Superior temporal gyrus (tissue), 1 donor: ENCODE measurements at regions not wholly inside any gene's neighbourhood (a gene's known extent, or its start where the extent isn't known, plus 50 kb on each side); places are given as distances from the start of the nearest gene placed in this dataset.
"Not testable (repeated sequence)": the region's sequence is repeated elsewhere in the genome, so short reads cannot be mapped to it uniquely, and the experiment has no call there.

Experiments
- DNase-seq: peaks from one replicate; pipeline ENCODE4 v3.0.0-alpha.2; 2016; ENCODE audit errors: extremely low spot score

DNA sequence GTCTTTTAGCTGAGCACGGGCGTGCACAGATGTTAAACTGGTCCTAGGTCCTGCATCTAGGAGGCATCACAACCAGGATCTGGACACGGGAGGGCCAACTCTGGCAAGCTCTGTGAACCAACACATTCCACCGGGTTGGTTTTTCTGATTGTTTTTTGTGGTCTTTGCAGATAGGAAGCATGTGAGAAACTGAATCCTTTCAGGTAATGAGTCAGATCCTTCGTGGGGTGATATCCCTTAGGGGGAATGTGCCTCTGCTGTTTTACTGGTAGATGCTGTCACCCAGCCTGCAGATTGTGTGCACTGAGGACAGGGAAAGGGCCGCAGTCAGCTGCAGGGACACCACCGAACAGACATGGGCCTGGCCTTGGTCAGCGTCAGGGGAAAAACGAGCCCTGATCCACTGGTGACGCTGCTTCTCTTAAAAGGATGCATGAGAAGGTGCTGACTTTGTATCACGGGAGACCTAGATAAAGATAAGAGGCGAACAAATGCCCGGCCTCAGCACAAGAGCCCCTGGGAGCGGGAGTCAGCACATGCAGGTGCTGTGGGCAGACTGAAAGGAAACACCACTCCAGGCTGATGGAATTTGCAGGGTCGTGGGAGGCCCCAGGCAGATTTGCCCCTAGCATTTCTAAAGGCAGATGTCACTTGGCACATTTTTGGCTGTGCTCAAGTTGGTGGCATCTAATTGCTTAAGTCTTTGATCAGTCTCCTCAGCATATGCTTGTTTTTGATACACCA lies 51.1 kb downstream of the DOP1B start:
- no peak for DNase-seq

DNA sequence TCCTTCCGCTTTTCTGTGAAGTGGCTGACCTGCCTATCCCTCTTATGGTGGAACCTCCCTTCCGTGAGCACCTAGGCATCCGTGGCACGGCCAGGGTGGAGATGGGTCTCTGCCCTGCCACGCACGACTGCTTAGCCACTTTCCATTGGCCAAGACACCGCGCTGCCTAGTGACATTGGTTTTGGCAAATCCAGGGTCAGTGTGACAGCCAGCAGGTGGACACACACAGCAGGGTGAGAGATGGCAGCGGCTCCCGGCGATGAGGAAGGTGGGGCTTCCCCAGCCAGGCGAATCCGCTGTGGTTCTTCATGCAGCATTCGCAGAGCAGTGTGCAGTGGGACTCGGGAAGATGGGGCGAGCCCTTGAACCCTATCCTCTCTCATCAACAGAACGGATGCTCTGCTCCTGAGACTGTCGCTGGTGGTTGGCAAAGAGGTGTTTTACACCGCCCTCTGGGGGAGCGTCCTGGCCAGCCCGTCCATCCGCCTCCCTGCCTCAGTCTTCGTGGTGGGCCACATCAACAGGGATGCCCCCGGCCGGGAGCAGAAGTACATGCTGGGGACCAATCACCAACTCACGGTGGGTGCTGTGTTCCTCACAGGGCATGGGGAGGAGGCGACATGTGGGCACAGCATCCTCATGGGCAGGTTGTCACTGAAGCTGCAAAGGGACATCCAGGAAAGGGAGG lies 51.8 kb downstream of the DOP1B start:
- no peak for DNase-seq

DNA sequence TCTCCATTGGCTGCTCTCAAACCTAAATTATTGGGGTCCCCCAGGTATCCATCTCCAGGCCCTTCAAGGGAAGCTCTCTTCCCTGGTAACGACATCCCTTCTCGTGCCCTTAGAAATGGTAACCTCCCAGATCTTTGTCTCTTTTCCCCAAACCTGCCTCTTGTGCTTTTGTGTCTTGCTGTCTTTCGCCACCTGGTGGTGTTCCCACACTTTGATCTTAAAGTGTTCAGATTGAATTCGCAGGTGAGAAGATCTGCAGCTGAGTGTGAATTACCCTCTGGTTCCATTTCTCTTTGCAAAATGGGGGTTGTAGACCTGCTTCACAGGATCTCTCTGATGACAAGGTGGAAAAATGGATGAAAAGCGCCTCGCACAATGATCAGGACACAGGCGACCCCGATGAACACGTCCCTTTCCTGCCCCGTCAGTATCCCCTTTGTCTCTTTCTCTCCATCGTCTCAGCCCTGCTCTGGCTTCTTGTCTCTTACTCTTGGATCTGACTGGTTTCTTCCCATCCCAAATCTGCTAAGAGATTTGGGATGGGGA lies 53.1 kb downstream of the DOP1B start:
- DNase-seq = no peak

DNA sequence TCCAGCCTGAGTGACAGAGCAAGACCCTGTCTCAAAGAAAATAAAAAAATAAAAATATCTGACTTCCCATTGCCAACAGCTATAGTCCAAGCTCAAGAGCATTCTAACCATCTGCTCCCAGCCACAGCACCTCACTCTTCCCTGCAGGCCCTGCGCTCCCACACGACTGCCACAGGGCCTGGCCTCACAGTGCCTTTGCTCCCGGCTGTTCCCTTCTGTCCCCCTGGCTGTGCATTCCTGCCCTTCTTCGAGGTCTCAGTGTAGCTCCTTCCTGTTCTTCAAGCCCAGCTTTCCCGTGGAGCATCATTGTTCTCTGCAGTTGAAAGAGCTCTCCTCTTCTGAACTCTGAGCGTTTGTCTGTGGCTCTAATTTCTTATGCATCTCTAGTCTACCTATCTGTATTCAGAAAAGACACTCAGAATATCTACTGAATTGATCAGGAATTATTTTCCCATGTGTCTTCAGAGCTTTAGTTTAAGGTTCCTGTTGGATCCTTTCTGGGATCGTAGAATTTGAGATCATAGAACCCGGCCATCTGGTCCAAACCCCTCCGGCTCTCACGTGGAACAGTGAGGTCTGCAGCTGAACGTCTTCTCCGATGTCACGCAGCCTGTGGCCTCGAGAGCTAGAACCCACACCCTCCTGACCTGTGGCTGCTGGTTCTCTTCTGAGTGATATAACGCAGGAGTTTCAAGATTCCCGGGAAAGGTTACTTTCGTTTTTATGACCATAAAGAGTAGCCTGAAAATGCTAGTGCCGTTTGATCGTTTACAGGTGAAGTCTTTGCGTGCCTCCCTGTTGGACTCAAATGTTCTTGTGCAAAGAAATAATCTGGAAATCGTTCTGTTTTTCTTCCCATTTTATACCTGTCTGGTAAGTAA lies 54.4 kb downstream of the DOP1B start:
- no peak for DNase-seq

DNA sequence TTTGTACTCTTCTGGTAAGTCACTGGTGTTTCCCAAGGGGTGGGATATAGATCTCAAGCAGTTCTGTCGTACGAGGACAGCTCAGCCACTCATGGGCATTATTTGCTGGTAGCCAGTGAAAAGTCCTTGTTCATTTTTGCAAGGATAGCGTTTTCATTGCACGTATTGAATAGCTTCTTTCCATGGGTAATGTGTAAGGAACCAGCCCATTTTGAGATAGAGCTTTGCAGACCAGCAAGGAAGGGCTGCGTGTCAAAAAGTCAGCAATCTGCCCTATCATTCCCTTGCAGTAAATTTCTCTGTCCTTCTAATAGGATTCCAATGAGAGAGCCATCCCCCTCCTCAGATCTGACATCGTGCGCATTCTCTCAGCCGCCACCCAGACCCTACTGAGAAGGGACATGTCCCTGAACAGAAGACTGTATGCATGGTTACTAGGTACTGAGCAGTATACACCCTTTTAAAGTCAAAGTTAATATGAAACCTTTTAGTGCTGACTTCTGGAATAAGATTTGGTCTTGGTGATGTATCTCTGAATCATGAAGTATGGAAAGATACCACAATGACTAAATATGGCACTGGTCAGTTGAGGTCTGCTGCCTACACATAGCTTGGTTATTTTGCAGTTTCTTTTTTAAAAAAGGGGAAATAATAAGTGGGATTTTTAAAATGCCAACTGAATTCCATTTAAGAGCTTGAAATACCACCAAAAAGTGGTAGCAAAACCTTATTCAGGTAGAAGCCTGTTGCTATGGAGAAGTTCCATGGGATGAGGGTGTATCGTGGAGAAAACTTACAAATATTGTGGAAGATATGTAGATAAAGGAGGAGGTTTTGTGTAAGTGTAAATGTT lies 55.3 kb downstream of the DOP1B start:
- DNase-seq = no peak

DNA sequence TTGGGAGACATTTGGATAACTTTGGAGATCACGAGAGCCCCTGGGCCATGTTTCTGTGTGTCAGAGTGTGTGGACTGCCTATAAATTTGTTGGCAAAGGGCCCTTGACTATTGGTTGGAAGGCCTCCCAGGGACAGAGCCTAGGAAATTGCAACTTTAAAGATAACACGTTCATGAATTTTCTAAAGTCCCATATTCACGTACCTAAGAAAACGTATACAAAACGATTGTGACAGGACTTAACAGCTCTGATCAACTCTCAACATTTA lies 55.8 kb downstream of the DOP1B start:
- DNase-seq = no peak

DNA sequence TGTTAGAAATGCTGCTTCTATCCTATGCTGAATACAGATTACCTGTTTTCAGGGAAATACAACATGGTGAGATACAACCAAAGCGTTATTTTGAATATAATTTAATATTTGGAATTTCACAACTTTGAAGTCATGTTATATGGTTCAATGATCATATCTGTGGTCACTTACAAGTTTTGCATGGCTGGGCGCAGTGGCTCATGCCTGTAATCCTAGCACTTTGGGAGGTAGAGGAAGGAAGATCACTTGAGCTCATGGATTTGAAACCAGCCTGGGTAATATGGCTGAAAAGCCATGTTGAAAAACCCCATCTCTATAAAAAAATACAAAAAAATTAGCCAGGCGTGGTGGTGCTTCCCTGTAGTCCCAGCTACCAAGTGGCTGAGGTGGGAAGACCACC lies 57.9 kb downstream of the DOP1B start:
- DNase-seq = no peak

DNA sequence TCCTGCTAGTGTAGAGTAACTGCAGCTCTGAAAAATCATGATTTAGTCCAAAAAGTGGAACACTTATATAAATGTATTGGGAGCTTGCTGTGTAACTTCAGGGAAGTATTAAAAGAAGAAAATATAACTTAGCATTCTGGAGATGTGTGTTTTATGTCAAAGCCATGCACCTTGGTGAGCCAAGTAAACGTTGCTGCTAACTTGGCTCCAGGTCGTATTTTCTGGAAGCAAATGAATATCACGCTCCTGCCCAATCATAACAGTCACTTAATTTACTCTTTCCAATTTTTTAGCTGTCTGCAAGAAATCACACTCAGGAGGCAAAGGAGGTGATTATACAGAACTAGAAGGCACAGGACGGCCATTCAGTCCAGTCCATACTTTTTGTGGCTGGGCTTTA lies 61.1 kb downstream of the DOP1B start:
- no peak for DNase-seq

DNA sequence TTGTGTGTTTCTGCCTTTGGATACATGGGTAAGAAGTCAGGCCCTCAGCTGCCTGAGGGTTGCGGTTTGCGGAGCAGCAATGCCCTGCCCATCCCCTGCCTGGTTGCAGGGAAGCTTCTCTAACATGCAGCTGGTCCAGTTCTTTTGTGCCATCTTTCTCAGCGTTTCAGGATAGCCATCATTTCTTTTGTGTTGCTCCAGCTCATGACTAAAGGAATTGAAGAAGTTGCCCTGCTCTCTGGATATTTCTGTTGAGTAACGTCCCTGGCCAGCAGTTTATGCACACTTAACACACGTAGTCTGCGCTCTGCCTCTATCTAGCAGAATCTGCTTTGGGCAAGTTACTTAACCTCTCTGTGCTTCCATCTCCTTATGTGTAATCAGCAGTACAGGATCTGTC lies 62.1 kb downstream of the DOP1B start:
- DNase-seq = no peak

DNA sequence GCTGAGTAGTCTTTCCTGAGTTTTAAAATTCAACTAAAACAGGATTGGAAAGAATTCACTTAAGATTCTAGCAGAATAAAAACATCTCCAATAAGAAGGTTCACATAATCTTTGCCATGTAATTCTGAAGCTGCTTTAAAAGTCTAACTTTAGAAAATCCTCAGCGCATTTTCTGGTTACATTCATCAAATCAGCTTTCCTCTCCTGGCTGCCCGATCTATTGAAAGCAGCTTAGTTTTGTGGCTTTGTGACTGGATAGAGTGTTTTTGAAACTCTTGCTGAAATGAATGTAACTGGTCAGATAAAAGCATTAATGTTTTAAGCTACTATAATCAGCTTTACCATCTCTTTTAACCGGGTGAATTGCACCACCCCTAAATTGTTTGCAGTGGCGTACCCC lies 66.8 kb downstream of the DOP1B start:
- no peak for DNase-seq

DNA sequence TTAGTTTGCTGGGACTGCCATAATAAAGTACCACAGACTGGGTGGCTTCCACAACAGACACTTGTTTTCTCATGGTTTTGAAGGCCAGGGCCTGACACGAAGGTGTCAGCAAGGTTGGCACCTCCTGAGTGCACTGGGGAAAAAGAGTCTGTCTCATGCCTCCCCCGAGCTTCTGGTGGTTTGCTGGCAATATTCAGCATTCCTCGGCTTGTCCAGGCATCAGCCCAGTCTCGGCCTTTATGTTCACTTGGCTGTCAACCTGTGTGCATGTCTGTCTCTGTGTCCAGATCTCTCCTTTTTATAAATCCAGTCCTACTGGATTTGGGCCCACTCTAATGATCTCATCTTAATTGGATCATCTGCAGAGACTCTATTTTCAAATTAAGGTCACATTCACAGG lies 72.6 kb downstream of the DOP1B start:
- no peak for DNase-seq

DNA sequence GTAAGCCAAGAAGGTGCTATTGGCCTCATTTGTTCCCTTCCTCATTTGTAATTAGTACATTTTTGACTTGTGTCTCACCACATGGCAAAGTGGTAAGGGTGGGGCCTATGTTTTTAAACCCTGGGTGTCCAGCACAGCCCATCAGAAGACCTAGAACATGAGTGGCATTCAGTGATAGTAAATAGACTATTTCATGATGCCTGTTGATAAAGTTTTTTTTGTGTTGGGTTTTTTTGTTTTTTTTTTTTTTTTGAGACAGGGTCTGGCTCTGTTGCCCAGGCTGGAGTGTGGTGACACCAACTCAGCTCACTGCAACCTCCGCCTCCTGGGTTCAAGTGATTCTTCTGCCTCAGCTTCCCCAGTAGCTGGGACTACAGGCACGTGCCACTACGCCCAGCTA lies 74.8 kb downstream of the DOP1B start:
- DNase-seq = not testable (repeated sequence)

DNA sequence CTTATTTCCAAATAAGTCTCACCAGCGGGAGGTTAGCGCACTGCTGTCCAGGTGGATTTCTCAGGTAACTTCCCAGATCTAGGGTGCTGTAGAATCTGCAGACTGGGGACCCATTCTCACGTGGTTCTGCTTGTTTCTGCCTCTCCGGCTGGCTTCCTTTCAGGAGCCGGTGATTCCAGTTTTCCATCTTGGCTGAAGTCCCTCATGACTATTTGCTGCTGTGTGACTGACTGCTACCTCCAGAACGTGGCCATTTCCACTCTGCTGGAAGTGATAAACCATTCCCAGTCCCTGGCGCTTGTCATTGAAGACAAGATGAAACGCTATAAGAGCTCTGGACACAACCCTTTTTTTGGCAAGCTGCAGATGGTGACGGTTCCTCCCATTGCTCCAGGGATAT lies 76.0 kb downstream of the DOP1B start:
- DNase-seq = no peak

DNA sequence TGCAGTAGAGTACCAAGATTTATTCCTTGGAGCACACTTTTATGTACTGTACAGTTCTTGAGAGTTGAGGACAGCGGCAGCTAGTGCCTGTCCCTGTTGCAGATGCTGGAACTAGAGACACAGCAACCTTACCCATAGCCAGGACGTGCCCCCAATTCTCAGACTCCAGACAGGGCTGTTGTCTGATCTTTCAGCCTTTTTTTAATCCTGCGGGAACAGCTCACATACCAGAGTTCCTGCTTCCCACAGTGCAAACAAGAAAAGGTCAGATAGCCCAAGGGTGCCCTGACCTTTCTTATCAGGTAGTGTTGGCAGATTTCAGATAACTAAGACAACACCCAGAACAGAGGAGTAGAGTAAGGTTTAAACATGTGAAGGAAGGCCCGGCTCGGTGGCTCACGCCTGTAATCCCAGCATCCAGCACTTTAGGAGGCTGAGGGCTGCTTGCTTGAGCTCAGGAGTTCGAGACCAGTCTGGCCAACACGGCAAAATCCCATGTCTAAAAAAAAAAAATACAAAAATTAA lies 78.5 kb downstream of the DOP1B start:
- no peak for DNase-seq

DNA sequence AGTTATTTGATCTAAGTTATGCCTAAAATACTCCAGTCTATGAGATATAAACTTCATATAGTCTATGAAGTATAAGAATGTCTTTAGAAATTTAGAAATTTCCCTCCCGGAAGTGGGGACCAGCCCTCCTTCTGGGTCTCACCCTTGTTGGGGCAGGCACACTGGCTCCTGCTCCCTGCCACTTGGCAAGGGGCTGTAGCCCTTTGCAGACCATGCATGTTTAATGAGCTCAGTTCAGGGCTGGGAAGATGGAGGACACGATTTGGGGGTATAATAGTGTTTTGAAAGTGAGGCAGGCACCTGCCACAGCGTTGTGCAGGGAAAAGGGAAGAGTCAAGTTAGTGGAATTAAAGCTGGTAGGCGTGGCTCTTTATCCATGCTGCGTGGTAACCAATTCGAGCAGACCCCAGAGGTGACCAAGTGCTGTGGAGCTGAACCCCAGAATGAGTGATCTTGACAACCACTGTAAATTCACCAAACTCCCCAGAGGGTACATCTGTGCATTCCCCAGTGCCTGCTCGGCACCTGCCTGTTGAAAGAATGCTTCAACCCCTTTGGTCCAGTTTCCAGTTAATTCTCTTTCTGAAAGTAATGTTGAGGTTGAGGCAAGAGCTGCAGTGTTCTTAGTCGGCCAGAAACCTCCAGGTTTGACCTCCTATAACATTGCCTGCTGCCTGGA lies 79.6 kb downstream of the DOP1B start:
- no peak for DNase-seq

DNA sequence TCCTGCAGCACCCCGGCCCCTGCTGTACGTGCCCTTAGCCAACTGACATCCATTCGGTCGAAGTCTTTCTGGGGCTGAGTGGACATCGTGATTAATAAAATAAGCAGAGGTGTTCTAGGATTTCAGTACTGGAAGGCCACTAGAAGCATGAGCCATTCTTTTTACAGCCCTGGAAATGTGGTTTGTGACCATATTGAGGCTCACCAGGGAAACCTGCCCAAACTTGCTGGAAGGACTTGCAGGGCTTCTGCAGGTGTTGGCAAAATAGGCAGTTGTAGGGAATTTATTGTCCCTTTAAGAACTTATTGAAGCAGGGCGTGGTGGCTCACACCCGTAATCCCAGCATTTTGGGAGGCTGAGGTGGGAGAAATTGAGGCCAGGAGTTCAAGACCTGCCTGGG lies 80.8 kb downstream of the DOP1B start:
- no peak for DNase-seq

DNA sequence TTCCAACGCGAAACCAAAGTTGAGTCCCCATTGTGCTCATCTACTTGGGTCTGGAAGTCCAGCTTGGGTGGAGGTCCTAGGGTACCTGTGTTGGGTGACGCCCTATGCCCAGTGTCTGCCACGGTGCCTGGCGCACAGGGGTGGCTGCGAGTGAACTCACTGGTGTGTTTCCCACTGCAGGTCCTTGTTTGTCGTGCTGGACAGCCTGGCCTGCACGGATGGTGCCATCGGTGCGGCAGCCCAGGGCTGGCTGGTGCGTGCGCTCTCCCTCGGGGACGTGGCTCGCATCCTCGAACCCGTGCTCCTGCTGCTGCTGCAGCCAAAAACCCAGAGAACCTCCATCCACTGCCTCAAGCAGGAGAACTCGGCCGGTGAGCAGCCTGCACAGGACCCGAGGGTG lies 80.4 kb upstream of the MORC3 start:
- DNase-seq = no peak

DNA sequence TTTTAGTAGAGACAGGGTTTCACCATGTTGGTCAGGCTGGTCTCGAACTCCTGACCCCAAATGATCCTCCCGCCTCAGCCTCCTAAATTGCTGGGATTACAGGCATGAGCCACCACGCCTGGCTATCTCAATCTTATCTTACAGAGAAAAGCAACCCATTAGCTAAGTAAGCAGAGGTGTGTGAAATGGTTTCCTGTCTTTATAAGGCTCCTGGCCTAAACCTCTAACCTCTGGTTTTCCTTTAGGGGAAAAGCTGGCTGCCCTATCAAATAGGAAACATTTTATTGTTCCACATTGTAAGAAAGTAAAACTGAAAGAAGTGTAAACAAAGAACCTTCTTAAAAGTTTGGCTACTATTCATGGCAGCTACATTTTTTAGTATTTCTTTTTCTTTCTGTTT lies 78.3 kb upstream of the MORC3 start:
- DNase-seq = no peak

DNA sequence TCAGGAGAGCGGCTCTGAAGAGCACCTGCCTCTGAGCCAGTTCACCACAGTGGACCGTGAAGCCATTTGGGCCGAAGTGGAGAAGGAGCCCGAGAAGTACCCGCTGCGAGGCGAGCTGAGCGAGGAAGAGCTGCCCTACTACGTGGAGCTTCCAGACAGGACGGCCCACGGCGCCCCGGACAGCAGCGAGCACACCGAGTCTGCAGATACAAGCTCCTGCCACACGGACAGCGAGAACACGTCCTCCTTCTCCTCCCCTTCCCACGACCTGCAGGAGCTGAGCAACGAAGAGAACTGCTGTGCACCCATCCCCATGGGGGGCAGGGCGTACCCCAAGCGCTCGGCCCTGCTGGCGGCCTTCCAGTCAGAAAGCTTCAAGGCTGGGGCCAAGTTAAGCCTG lies 74.9 kb upstream of the MORC3 start:
- DNase-seq = no peak

DNA sequence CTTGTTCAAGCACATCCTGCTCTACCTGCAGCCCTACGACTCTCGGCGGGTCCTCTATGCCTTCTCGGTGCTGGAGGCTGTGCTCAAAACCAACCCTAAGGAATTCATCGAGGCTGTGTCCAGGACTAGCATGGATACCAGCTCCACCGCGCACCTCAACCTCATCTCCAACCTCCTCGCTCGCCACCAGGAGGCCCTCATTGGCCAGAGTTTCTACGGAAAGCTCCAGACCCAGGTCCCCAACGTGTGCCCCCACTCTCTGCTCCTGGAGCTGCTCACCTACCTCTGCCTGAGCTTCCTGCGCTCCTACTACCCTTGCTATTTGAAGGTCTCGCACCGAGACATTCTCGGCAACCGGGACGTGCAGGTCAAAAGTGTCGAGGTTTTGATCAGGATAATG lies 74.3 kb upstream of the MORC3 start:
- DNase-seq = no peak

DNA sequence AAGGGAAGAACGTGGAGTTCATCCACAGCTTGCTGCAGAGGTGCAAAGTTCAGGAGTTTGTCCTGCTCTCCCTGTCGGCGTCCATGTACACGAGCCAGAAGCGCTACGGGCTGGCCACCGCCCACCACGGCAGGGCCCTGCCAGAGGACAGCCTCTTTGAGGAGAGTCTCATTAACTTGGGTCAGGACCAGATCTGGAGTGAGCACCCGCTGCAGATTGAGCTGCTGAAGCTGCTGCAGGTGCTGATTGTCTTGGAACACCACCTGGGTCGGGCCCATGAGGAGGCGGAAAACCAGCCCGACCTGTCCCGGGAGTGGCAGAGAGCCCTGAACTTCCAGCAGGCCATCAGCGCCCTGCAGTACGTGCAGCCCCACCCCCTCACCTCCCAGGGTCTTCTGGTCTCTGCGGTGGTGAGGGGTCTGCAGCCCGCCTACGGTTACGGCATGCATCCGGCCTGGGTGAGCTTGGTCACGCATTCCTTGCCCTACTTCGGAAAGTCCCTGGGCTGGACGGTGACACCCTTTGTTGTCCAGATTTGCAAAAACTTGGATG lies 73.8 kb upstream of the MORC3 start:
- no peak for DNase-seq
